Stomach (tissue), 4 donors: ENCODE measurements at regions not wholly inside any gene's neighbourhood (a gene's known extent, or its start where the extent isn't known, plus 50 kb on each side); places are given as distances from the start of the nearest gene placed in this dataset.

Experiments
- POLR2A ChIP-seq, 4 donors: fragments of 450-650 bp; IDR thresholded peaks; one replicate each; pipeline ENCODE4 v1.6.1; 2016; ENCODE audit warnings: antibody characterized with exemption in 4 of 4, control low read depth in 2 of 4, mild to moderate bottlenecking in 1 of 4, moderate library complexity in 1 of 4
- TF ChIP-seq, protein P1 (sequence below), 7 experiments: fragments of 450-650 bp in 4 of 7; fragments of 200-600 bp in 3 of 7; sonication (generic) in 3 of 7; IDR thresholded peaks; one replicate each; pipeline ENCODE4 v1.5.1; 2016 to 2019; ENCODE audit warnings: antibody characterized with exemption in 7 of 7, control low read depth in 2 of 7, mild to moderate bottlenecking in 1 of 7

DNA sequence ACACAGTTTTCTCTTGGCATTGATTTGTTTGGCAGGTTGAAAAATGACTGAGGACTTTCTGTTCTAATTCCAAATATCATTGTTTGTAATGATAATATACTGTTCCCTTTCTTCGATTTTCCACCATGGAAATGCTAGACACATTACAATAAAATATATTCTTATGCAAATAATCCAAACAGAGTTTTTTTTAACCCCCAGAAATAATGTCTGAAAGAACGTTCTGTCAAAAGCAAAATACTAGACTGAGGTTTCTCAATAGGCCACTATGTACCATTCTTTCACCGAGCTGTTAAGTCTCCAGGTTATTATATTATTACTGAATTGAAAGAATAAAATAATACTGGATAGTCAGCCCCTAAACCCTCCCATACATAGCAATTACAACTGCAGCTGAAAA lies 312.5 kb downstream of the ZIC3 start:
- TF ChIP-seq, protein P1, sequence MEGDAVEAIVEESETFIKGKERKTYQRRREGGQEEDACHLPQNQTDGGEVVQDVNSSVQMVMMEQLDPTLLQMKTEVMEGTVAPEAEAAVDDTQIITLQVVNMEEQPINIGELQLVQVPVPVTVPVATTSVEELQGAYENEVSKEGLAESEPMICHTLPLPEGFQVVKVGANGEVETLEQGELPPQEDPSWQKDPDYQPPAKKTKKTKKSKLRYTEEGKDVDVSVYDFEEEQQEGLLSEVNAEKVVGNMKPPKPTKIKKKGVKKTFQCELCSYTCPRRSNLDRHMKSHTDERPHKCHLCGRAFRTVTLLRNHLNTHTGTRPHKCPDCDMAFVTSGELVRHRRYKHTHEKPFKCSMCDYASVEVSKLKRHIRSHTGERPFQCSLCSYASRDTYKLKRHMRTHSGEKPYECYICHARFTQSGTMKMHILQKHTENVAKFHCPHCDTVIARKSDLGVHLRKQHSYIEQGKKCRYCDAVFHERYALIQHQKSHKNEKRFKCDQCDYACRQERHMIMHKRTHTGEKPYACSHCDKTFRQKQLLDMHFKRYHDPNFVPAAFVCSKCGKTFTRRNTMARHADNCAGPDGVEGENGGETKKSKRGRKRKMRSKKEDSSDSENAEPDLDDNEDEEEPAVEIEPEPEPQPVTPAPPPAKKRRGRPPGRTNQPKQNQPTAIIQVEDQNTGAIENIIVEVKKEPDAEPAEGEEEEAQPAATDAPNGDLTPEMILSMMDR (IDR thresholded peaks at IDR 0.05), result no peak
- TF ChIP-seq POLR2A (IDR thresholded peaks at IDR 0.05), result no peak
